ENCODE measurements at regions not wholly inside any gene's neighbourhood (a gene's known extent, or its start where the extent isn't known, plus 50 kb on each side); places are given as distances from the start of the nearest gene placed in this dataset.
"Not testable (repeated sequence)": the region's sequence is repeated elsewhere in the genome, so short reads cannot be mapped to it uniquely, and the experiment has no call there.

DNA sequence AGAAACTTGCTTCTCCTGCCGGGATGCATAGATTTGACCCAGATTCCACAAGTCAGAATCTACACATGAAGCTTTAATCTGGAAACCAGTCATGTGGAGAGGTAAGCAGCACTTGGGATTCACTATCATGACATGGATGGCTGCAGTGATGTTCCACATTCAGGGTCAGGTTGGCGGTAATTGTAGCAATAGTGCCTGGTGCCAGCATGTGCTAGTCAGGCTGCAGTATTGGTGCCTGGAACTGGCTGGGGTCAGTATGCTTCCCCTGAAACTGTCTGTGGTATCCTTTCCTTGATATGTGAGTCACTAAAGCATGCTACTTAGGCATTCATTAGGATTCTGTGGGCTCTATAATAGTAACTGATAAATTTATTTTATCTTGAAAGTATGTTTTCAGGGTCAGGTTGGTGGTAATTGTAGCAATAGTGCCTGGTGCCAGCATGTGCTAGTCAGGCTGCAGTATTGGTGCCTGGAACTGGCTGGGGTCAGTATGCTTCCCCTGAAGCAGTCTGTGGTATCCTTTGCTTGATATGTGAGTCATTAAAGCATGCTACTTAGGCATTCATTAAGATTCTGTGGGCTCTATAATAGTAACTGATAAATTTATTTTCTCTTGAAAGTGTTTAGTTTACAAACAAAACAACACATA is 1439.2 kb downstream of the ZPLD1 start:
- no peak overlapping the region for H3K9ac ChIP-seq (ENCODE audit: low read depth, low read length, poor library complexity)
- DNase-seq (ENCODE audit: low spot score), result no peak
- H3K9me3 ChIP-seq (replicated peaks in 1 of 2; ENCODE audit: control insufficient read depth in 2 of 2, insufficient read depth in 1 of 2, low read depth in 1 of 2, low read length in 2 of 2), result no peaks in the 10 kb centered on the region
- WGBS, 2 donors (ENCODE audit: extremely low coverage in 2 of 2, insufficient read length in 2 of 2, insufficient replicate concordance in 1 of 2), result no CpG with 5 or more reads among the region's 2 CpGs
- no peaks in the 10 kb centered on the region for H3K36me3 ChIP-seq (replicated peaks in 1 of 2; ENCODE audit: control insufficient read depth in 2 of 2, insufficient read depth in 2 of 2, low read length in 2 of 2)
- no peak overlapping the region for H3K14ac ChIP-seq (ENCODE audit: low read length)
- H2BK12ac ChIP-seq (ENCODE audit: low read length), result no peak overlapping the region
- H2AK5ac ChIP-seq (ENCODE audit: low read depth, low read length), result no peak overlapping the region
- no peak overlapping the region for H3K4me3 ChIP-seq (ENCODE audit: low read length in 2 of 2)
- H3K18ac ChIP-seq (ENCODE audit: low read length), result no peak overlapping the region
- H4K91ac ChIP-seq (ENCODE audit: low read depth, low read length, poor library complexity), result no peak overlapping the region
- H2BK120ac ChIP-seq (ENCODE audit: low read depth, low read length), result no peak overlapping the region
- no peak overlapping the region for H3K4ac ChIP-seq (ENCODE audit: low read length)
- H3K4me1 ChIP-seq (ENCODE audit: control insufficient read depth in 2 of 2, insufficient read depth in 1 of 2, low read depth in 1 of 2, low read length in 2 of 2), result no peaks in the 10 kb centered on the region
- H3K4me2 ChIP-seq (ENCODE audit: insufficient read depth, low read length, poor library complexity, severe bottlenecking), result no peak overlapping the region
- H3K23ac ChIP-seq (ENCODE audit: low read depth, low read length, poor library complexity), result no peak overlapping the region
- H4K8ac ChIP-seq (ENCODE audit: low read depth, low read length), result no peak overlapping the region
- no peaks in the 10 kb centered on the region for H3K79me1 ChIP-seq (ENCODE audit: low read depth, low read length)
- no peak overlapping the region for H2BK5ac ChIP-seq (ENCODE audit: low read length)
- no peak overlapping the region for H2BK15ac ChIP-seq (ENCODE audit: low read length)
- no peaks in the 10 kb centered on the region for H3K27me3 ChIP-seq (ENCODE audit: control insufficient read depth in 3 of 3, insufficient read depth in 3 of 3, low read depth in 1 of 3, low read length in 3 of 3)
- no peak overlapping the region for H2AFZ ChIP-seq (ENCODE audit: low read length)
- no peak overlapping the region for H3K27ac ChIP-seq (replicated peaks; ENCODE audit: low read length)

GRCh38 chr3:103881809-103882208 is 1447.0 kb downstream of the ZPLD1 start:
- not testable (repeated sequence) for H4K91ac ChIP-seq (ENCODE audit: low read depth, low read length, poor library complexity); H3K18ac ChIP-seq (ENCODE audit: low read length); H2BK12ac ChIP-seq (ENCODE audit: low read length); H3K23ac ChIP-seq (ENCODE audit: low read depth, low read length, poor library complexity); H3K27ac ChIP-seq (replicated peaks; ENCODE audit: low read length); H2AK5ac ChIP-seq (ENCODE audit: low read depth, low read length); H3K4me1 ChIP-seq (ENCODE audit: control insufficient read depth in 2 of 2, insufficient read depth in 1 of 2, low read depth in 1 of 2, low read length in 2 of 2); H2BK120ac ChIP-seq (ENCODE audit: low read depth, low read length); H2AFZ ChIP-seq (ENCODE audit: low read length); H3K9ac ChIP-seq (ENCODE audit: low read depth, low read length, poor library complexity); H2BK5ac ChIP-seq (ENCODE audit: low read length); H3K9me3 ChIP-seq (replicated peaks in 1 of 2; ENCODE audit: control insufficient read depth in 2 of 2, insufficient read depth in 1 of 2, low read depth in 1 of 2, low read length in 2 of 2); H2BK15ac ChIP-seq (ENCODE audit: low read length); H3K4ac ChIP-seq (ENCODE audit: low read length); H3K79me1 ChIP-seq (ENCODE audit: low read depth, low read length); H3K4me3 ChIP-seq (ENCODE audit: low read length in 2 of 2); H3K36me3 ChIP-seq (replicated peaks in 1 of 2; ENCODE audit: control insufficient read depth in 2 of 2, insufficient read depth in 2 of 2, low read length in 2 of 2); DNase-seq (ENCODE audit: low spot score); H3K14ac ChIP-seq (ENCODE audit: low read length); H4K8ac ChIP-seq (ENCODE audit: low read depth, low read length); H3K4me2 ChIP-seq (ENCODE audit: insufficient read depth, low read length, poor library complexity, severe bottlenecking); H3K27me3 ChIP-seq (ENCODE audit: control insufficient read depth in 3 of 3, insufficient read depth in 3 of 3, low read depth in 1 of 3, low read length in 3 of 3)

DNA sequence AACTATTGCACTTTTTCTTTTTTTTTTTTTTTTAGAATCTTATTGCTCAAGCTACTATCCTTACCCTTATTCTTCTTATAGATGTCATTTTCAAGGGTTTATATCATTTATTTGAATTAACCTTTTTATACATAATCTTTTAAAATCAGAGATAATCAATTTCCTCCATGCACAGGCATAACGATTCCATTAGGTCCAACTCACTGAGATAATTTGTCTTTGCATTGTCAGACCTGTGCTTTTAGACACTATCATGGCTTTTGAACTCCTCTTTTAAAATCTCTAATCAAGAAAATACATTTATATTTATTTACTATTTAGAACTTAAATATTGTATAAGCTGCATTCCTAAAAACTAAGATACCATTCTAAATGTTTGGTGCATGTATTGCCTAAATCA is 1454.9 kb downstream of the ZPLD1 start:
- Histone ChIP-seq H2AK5ac (ENCODE audit: low read depth, low read length) (no peak overlapping the region), H3K14ac (ENCODE audit: low read length) (no peak overlapping the region), H2BK120ac (ENCODE audit: low read depth, low read length) (no peak overlapping the region), H4K91ac (ENCODE audit: low read depth, low read length, poor library complexity) (no peak overlapping the region), H3K27ac (replicated peaks; ENCODE audit: low read length) (no peak overlapping the region), H3K4me2 (ENCODE audit: insufficient read depth, low read length, poor library complexity, severe bottlenecking) (no peak overlapping the region), H2BK15ac (ENCODE audit: low read length) (no peak overlapping the region), H3K23ac (ENCODE audit: low read depth, low read length, poor library complexity) (no peak overlapping the region), H3K18ac (ENCODE audit: low read length) (no peak overlapping the region), H3K27me3 (ENCODE audit: control insufficient read depth in 3 of 3, insufficient read depth in 3 of 3, low read depth in 1 of 3, low read length in 3 of 3) (no peaks in the 10 kb centered on the region), H3K4ac (ENCODE audit: low read length) (no peak overlapping the region), H2BK12ac (ENCODE audit: low read length) (no peak overlapping the region), H4K8ac (ENCODE audit: low read depth, low read length) (no peak overlapping the region), H2BK5ac (ENCODE audit: low read length) (no peak overlapping the region), H3K36me3 (replicated peaks in 1 of 2; ENCODE audit: control insufficient read depth in 2 of 2, insufficient read depth in 2 of 2, low read length in 2 of 2) (no peaks in the 10 kb centered on the region), H2AFZ (ENCODE audit: low read length) (no peak overlapping the region), H3K79me1 (ENCODE audit: low read depth, low read length) (no peaks in the 10 kb centered on the region), H3K9me3 (replicated peaks in 1 of 2; ENCODE audit: control insufficient read depth in 2 of 2, insufficient read depth in 1 of 2, low read depth in 1 of 2, low read length in 2 of 2) (no peaks in the 10 kb centered on the region), H3K9ac (ENCODE audit: low read depth, low read length, poor library complexity) (no peak overlapping the region), H3K4me3 (ENCODE audit: low read length in 2 of 2) (no peak overlapping the region), H3K4me1 (ENCODE audit: control insufficient read depth in 2 of 2, insufficient read depth in 1 of 2, low read depth in 1 of 2, low read length in 2 of 2) (no peaks in the 10 kb centered on the region)
- WGBS, 2 donors (ENCODE audit: extremely low coverage in 2 of 2, insufficient read length in 2 of 2, insufficient replicate concordance in 1 of 2), result no CpG with 5 or more reads among the region's 1 CpG
- DNase-seq (ENCODE audit: low spot score), result no peak

GRCh38 chr3:103894162-103894822 is 1459.5 kb downstream of the ZPLD1 start:
- WGBS, 2 donors (ENCODE audit: extremely low coverage in 2 of 2, insufficient read length in 2 of 2, insufficient replicate concordance in 1 of 2), result no CpG with 5 or more reads among the region's 5 CpGs
- Histone ChIP-seq H3K27ac (replicated peaks; ENCODE audit: low read length) (no peak overlapping the region), H3K9me3 (replicated peaks in 1 of 2; ENCODE audit: control insufficient read depth in 2 of 2, insufficient read depth in 1 of 2, low read depth in 1 of 2, low read length in 2 of 2) (no peaks in the 10 kb centered on the region), H2BK12ac (ENCODE audit: low read length) (no peak overlapping the region), H2BK120ac (ENCODE audit: low read depth, low read length) (no peak overlapping the region), H3K14ac (ENCODE audit: low read length) (no peak overlapping the region), H3K23ac (ENCODE audit: low read depth, low read length, poor library complexity) (no peak overlapping the region), H3K4me2 (ENCODE audit: insufficient read depth, low read length, poor library complexity, severe bottlenecking) (no peak overlapping the region), H2BK15ac (ENCODE audit: low read length) (no peak overlapping the region), H3K4me3 (ENCODE audit: low read length in 2 of 2) (no peak overlapping the region), H4K8ac (ENCODE audit: low read depth, low read length) (no peak overlapping the region), H3K36me3 (replicated peaks in 1 of 2; ENCODE audit: control insufficient read depth in 2 of 2, insufficient read depth in 2 of 2, low read length in 2 of 2) (no peaks in the 10 kb centered on the region), H2AFZ (ENCODE audit: low read length) (no peak overlapping the region), H3K27me3 (ENCODE audit: control insufficient read depth in 3 of 3, insufficient read depth in 3 of 3, low read depth in 1 of 3, low read length in 3 of 3) (no peaks in the 10 kb centered on the region), H3K4ac (ENCODE audit: low read length) (no peak overlapping the region), H3K4me1 (ENCODE audit: control insufficient read depth in 2 of 2, insufficient read depth in 1 of 2, low read depth in 1 of 2, low read length in 2 of 2) (no peaks in the 10 kb centered on the region), H3K9ac (ENCODE audit: low read depth, low read length, poor library complexity) (no peak overlapping the region), H3K79me1 (ENCODE audit: low read depth, low read length) (no peaks in the 10 kb centered on the region), H2BK5ac (ENCODE audit: low read length) (no peak overlapping the region), H4K91ac (ENCODE audit: low read depth, low read length, poor library complexity) (no peak overlapping the region), H2AK5ac (ENCODE audit: low read depth, low read length) (no peak overlapping the region), H3K18ac (ENCODE audit: low read length) (no peak overlapping the region)
- DNase-seq (ENCODE audit: low spot score), result no peak
